GM23338 (cell line): ENCODE measurements at regions not wholly inside any gene's neighbourhood (a gene's known extent, or its start where the extent isn't known, plus 50 kb on each side); places are given as distances from the start of the nearest gene placed in this dataset.

ENCODE experiments used
- ATAC-seq: fragments of 200-7000 bp; cut with Tn5 transposase; 3 replicates; pipeline ENCODE4 v1.9.1; 2020
- DNase-seq: peaks from one replicate; pipeline ENCODE4 v3.0.0-alpha.2; 2015; ENCODE audit warnings: low spot score
- H2AFZ ChIP-seq: fragments of 200-600 bp; sonication (generic); 2 replicates; pipeline ENCODE4 v1.8.0; 2016; ENCODE audit warnings: antibody characterized with exemption, mild to moderate bottlenecking, moderate library complexity
- H3F3A ChIP-seq: fragments of 200-600 bp; sonication (generic); replicated peaks from 2 replicates; pipeline ENCODE4 v1.8.0; 2017; ENCODE audit warnings: antibody characterized with exemption, mixed run types, low read depth
- H3K27ac ChIP-seq: fragments of 200-600 bp; sonication (generic); 2 replicates; pipeline ENCODE4 v1.6.1; 2016; ENCODE audit warnings: low read depth
- H3K27me3 ChIP-seq: fragments of 200-600 bp; sonication (generic); 2 replicates; pipeline ENCODE4 v1.8.0; 2016; ENCODE audit warnings: mild to moderate bottlenecking, mixed run types, moderate library complexity; ENCODE audit not compliant: insufficient read depth
- H3K36me3 ChIP-seq: fragments of 200-600 bp; sonication (generic); 2 replicates; pipeline ENCODE4 v1.8.0; 2016; ENCODE audit warnings: mild to moderate bottlenecking; ENCODE audit not compliant: insufficient read depth
- H3K4me1 ChIP-seq: fragments of 200-600 bp; sonication (generic); 2 replicates; pipeline ENCODE4 v1.8.0; 2016; ENCODE audit warnings: mild to moderate bottlenecking, moderate library complexity; ENCODE audit not compliant: insufficient read depth
- H3K4me2 ChIP-seq: fragments of 200-600 bp; sonication (generic); 2 replicates; pipeline ENCODE4 v1.7.1; 2017; ENCODE audit warnings: mixed run types
- H3K4me3 ChIP-seq: fragments of 200-600 bp; sonication (generic); 2 replicates; pipeline ENCODE4 v1.6.1; 2016; ENCODE audit warnings: mixed run types
- H3K79me2 ChIP-seq: fragments of 200-600 bp; sonication (generic); replicated peaks from 2 replicates; pipeline ENCODE4 v1.8.0; 2017; ENCODE audit warnings: mild to moderate bottlenecking; ENCODE audit not compliant: insufficient read depth
- H3K9me2 ChIP-seq: fragments of 200-600 bp; sonication (generic); 2 replicates; pipeline ENCODE4 v1.8.0; 2017; ENCODE audit not compliant: insufficient read depth
- H4K20me1 ChIP-seq: fragments of 200-600 bp; sonication (generic); replicated peaks from 2 replicates; pipeline ENCODE4 v1.8.0; 2017; ENCODE audit warnings: mild to moderate bottlenecking; ENCODE audit not compliant: insufficient read depth
- H3K27ac Mint-ChIP-seq: 2 replicates; pipeline ENCODE4 v1.8.0; 2020; ENCODE audit warnings: inconsistent platforms, mild to moderate bottlenecking, moderate library complexity, mixed read lengths
- H3K27me3 Mint-ChIP-seq: 3 replicates; pipeline ENCODE4 v1.8.0; 2022; ENCODE audit warnings: low read depth, mild to moderate bottlenecking, moderate library complexity, mixed read lengths, inconsistent platforms; ENCODE audit not compliant: insufficient read depth, poor library complexity
- H3K36me3 Mint-ChIP-seq: 3 replicates; pipeline ENCODE4 v1.8.0; 2021; ENCODE audit warnings: low read depth, mild to moderate bottlenecking, inconsistent platforms, moderate library complexity, mixed read lengths
- H3K4me1 Mint-ChIP-seq: 3 replicates; pipeline ENCODE4 v1.8.0; 2020; ENCODE audit warnings: mild to moderate bottlenecking, inconsistent platforms, mixed read lengths
- H3K4me3 Mint-ChIP-seq: 3 replicates; pipeline ENCODE4 v1.8.0; 2021; ENCODE audit warnings: moderate library complexity, mild to moderate bottlenecking, inconsistent platforms, mixed read lengths
- H3K9me3 Mint-ChIP-seq: 3 replicates; pipeline ENCODE4 v1.8.0; 2020; ENCODE audit warnings: moderate library complexity, mild to moderate bottlenecking, inconsistent platforms, mixed read lengths
- CREB1 ChIP-seq: fragments of 250-450 bp; sonication (Bioruptor Pico); IDR thresholded peaks from 2 replicates; pipeline ENCODE4 v1.5.0; 2020; ENCODE audit warnings: low read depth, mild to moderate bottlenecking, moderate library complexity
- EZH2 ChIP-seq: fragments of 200-600 bp; sonication (generic); IDR thresholded peaks from one replicate; pipeline ENCODE4 v1.8.0; 2017; ENCODE audit warnings: antibody characterized with exemption, mild to moderate bottlenecking, low read depth; ENCODE audit not compliant: unreplicated experiment
- EZH2phosphoT487 ChIP-seq: fragments of 200-600 bp; sonication (generic); IDR thresholded peaks from one replicate; pipeline ENCODE4 v1.8.1; 2018; ENCODE audit warnings: antibody characterized with exemption; ENCODE audit not compliant: unreplicated experiment
- JUNB ChIP-seq: IDR thresholded peaks from one replicate; pipeline ENCODE4 v1.6.1; 2016; ENCODE audit warnings: antibody characterized with exemption; ENCODE audit not compliant: unreplicated experiment
- NANOG ChIP-seq: IDR thresholded peaks from 2 replicates; pipeline ENCODE4 v1.6.1; 2016; ENCODE audit warnings: antibody characterized with exemption, borderline replicate concordance
- POLR2AphosphoS5 ChIP-seq: IDR thresholded peaks from 2 replicates; pipeline ENCODE4 v1.6.1; 2016; ENCODE audit warnings: antibody characterized with exemption, low read depth
- STAT1 ChIP-seq: IDR thresholded peaks from one replicate; pipeline ENCODE4 v1.6.1; 2016; ENCODE audit warnings: antibody characterized with exemption; ENCODE audit not compliant: unreplicated experiment
- ZNF114 ChIP-seq: fragments of 250-450 bp; sonication (Bioruptor Pico); IDR thresholded peaks from 2 replicates; pipeline ENCODE4 v1.5.0; 2020; ENCODE audit warnings: mild to moderate bottlenecking, moderate library complexity
- ZNF331 ChIP-seq: fragments of 250-450 bp; sonication (Bioruptor Pico); IDR thresholded peaks from 2 replicates; pipeline ENCODE4 v1.5.0; 2020; ENCODE audit warnings: low read depth, mild to moderate bottlenecking, moderate library complexity
- TF ChIP-seq, protein P1 (sequence below): IDR thresholded peaks from 2 replicates; pipeline ENCODE4 v1.6.1; 2016; ENCODE audit warnings: antibody characterized with exemption
- TF ChIP-seq, protein P2 (sequence below): fragments of 250-450 bp; sonication (Bioruptor Pico); IDR thresholded peaks from 2 replicates; pipeline ENCODE4 v1.5.0; 2020; ENCODE audit warnings: mild to moderate bottlenecking, moderate library complexity
- TF ChIP-seq, protein P3 (sequence below), 2 experiments: fragments of 200-600 bp in 1 of 2; sonication (generic) in 1 of 2; conservative IDR thresholded peaks; 2 replicates each; pipeline versions ENCODE4 v1.5.1 to v1.6.1; 2016 to 2017; ENCODE audit warnings: antibody characterized with exemption in 2 of 2, low read depth in 2 of 2, mild to moderate bottlenecking in 2 of 2, moderate library complexity in 1 of 2
- TF ChIP-seq, protein P4 (sequence below): IDR thresholded peaks from one replicate; pipeline ENCODE4 v1.6.1; 2018; ENCODE audit warnings: antibody characterized with exemption; ENCODE audit not compliant: unreplicated experiment

DNA sequence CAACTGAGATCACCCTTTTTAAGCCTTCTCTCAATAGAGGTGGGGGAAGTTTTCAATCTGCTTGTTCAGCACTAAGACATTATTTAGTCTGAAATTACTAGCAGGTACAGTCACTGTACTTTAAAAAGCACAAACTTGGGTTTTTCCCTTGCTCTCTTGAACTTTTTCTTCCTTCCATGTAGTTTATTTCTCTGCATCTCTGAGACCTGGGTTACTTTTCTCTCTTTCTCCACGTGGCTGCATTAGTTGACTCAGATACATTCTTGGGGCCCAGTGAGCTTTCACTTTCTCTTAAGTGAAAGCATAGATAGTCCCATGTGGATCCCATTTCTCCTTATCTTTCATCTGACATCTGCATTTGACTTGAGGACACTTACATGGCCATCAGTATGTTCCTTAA, 433.9 kb upstream of the MAP3K7 start (continued):
- TF ChIP-seq, protein P1, sequence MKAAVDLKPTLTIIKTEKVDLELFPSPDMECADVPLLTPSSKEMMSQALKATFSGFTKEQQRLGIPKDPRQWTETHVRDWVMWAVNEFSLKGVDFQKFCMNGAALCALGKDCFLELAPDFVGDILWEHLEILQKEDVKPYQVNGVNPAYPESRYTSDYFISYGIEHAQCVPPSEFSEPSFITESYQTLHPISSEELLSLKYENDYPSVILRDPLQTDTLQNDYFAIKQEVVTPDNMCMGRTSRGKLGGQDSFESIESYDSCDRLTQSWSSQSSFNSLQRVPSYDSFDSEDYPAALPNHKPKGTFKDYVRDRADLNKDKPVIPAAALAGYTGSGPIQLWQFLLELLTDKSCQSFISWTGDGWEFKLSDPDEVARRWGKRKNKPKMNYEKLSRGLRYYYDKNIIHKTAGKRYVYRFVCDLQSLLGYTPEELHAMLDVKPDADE, result no peak
- TF ChIP-seq CREB1 (CRISPR knock-in tag), result no peak
- TF ChIP-seq POLR2AphosphoS5, result no peak
- no peak for TF ChIP-seq EZH2

DNA sequence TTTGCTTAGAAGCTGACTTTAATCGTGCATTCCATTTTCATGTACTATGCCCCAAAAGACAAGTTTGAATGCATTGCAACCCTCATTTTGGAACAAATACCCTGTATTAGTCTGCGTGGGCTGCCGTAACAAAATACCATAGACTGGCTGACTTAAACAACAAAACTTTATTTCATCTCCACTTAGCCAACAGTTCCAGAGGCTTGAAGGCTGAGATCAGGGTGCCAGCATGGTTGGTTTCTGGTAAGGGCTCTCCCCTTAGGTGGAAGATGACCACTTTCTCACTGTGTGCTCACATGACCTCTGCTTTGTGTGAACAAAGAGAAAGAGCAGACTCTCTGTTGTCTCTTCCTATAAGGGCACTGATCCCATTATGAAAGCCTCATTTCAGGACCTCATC, 431.7 kb upstream of the MAP3K7 start:
- no peak overlapping the region for H3K4me3 ChIP-seq
- Mint-ChIP-seq H3K4me3 (no peak overlapping the region), H3K9me3 (no peaks in the 10 kb centered on the region), H3K36me3 (no peaks in the 10 kb centered on the region), H3K4me1 (no peaks in the 10 kb centered on the region), H3K27ac (no peak overlapping the region), H3K27me3 (no peaks in the 10 kb centered on the region)
- no peaks in the 10 kb centered on the region for H4K20me1 ChIP-seq
- no peak overlapping the region for H2AFZ ChIP-seq
- H3F3A ChIP-seq, result no peaks in the 10 kb centered on the region
- no peaks in the 10 kb centered on the region for H3K36me3 ChIP-seq
- DNase-seq (no peak), ATAC-seq (no peak)
- peaks cover 8% of the 10 kb centered on the region; the same call in 1 of the 2 replicates for H3K9me2 ChIP-seq
- no peaks in the 10 kb centered on the region for H3K27me3 ChIP-seq
- H3K79me2 ChIP-seq, result no peaks in the 10 kb centered on the region
- H3K4me2 ChIP-seq, result no peak overlapping the region
- no peak overlapping the region for H3K27ac ChIP-seq
- no peaks in the 10 kb centered on the region for H3K4me1 ChIP-seq
- TF ChIP-seq POLR2AphosphoS5, result no peak
- TF ChIP-seq ZNF331 (CRISPR knock-in tag), result no peak
- no peak for TF ChIP-seq STAT1
- TF ChIP-seq, protein P2, sequence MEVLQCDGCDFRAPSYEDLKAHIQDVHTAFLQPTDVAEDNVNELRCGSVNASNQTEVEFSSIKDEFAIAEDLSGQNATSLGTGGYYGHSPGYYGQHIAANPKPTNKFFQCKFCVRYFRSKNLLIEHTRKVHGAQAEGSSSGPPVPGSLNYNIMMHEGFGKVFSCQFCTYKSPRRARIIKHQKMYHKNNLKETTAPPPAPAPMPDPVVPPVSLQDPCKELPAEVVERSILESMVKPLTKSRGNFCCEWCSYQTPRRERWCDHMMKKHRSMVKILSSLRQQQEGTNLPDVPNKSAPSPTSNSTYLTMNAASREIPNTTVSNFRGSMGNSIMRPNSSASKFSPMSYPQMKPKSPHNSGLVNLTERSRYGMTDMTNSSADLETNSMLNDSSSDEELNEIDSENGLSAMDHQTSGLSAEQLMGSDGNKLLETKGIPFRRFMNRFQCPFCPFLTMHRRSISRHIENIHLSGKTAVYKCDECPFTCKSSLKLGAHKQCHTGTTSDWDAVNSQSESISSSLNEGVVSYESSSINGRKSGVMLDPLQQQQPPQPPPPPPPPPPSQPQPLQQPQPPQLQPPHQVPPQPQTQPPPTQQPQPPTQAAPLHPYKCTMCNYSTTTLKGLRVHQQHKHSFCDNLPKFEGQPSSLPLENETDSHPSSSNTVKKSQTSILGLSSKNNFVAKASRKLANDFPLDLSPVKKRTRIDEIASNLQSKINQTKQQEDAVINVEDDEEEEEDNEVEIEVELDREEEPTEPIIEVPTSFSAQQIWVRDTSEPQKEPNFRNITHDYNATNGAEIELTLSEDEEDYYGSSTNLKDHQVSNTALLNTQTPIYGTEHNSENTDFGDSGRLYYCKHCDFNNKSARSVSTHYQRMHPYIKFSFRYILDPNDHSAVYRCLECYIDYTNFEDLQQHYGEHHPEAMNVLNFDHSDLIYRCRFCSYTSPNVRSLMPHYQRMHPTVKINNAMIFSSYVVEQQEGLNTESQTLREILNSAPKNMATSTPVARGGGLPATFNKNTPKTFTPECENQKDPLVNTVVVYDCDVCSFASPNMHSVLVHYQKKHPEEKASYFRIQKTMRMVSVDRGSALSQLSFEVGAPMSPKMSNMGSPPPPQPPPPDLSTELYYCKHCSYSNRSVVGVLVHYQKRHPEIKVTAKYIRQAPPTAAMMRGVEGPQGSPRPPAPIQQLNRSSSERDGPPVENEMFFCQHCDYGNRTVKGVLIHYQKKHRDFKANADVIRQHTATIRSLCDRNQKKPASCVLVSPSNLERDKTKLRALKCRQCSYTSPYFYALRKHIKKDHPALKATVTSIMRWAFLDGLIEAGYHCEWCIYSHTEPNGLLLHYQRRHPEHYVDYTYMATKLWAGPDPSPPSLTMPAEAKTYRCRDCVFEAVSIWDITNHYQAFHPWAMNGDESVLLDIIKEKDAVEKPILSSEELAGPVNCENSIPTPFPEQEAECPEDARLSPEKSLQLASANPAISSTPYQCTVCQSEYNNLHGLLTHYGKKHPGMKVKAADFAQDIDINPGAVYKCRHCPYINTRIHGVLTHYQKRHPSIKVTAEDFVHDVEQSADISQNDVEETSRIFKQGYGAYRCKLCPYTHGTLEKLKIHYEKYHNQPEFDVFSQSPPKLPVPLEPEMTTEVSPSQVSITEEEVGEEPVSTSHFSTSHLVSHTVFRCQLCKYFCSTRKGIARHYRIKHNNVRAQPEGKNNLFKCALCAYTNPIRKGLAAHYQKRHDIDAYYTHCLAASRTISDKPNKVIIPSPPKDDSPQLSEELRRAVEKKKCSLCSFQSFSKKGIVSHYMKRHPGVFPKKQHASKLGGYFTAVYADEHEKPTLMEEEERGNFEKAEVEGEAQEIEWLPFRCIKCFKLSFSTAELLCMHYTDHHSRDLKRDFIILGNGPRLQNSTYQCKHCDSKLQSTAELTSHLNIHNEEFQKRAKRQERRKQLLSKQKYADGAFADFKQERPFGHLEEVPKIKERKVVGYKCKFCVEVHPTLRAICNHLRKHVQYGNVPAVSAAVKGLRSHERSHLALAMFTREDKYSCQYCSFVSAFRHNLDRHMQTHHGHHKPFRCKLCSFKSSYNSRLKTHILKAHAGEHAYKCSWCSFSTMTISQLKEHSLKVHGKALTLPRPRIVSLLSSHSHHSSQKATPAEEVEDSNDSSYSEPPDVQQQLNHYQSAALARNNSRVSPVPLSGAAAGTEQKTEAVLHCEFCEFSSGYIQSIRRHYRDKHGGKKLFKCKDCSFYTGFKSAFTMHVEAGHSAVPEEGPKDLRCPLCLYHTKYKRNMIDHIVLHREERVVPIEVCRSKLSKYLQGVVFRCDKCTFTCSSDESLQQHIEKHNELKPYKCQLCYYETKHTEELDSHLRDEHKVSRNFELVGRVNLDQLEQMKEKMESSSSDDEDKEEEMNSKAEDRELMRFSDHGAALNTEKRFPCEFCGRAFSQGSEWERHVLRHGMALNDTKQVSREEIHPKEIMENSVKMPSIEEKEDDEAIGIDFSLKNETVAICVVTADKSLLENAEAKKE (CRISPR knock-in tag), result no peak
- no peak for TF ChIP-seq ZNF114
- TF ChIP-seq, protein P3, sequence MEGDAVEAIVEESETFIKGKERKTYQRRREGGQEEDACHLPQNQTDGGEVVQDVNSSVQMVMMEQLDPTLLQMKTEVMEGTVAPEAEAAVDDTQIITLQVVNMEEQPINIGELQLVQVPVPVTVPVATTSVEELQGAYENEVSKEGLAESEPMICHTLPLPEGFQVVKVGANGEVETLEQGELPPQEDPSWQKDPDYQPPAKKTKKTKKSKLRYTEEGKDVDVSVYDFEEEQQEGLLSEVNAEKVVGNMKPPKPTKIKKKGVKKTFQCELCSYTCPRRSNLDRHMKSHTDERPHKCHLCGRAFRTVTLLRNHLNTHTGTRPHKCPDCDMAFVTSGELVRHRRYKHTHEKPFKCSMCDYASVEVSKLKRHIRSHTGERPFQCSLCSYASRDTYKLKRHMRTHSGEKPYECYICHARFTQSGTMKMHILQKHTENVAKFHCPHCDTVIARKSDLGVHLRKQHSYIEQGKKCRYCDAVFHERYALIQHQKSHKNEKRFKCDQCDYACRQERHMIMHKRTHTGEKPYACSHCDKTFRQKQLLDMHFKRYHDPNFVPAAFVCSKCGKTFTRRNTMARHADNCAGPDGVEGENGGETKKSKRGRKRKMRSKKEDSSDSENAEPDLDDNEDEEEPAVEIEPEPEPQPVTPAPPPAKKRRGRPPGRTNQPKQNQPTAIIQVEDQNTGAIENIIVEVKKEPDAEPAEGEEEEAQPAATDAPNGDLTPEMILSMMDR (conservative IDR thresholded peaks at IDR 0.05; ENCODE audit: low read depth in 2 of 2), result no peak
- TF ChIP-seq EZH2phosphoT487, result no peak
- TF ChIP-seq NANOG, result no peak
- TF ChIP-seq EZH2, result no peak
- no peak for TF ChIP-seq JUNB
- TF ChIP-seq, protein P4, sequence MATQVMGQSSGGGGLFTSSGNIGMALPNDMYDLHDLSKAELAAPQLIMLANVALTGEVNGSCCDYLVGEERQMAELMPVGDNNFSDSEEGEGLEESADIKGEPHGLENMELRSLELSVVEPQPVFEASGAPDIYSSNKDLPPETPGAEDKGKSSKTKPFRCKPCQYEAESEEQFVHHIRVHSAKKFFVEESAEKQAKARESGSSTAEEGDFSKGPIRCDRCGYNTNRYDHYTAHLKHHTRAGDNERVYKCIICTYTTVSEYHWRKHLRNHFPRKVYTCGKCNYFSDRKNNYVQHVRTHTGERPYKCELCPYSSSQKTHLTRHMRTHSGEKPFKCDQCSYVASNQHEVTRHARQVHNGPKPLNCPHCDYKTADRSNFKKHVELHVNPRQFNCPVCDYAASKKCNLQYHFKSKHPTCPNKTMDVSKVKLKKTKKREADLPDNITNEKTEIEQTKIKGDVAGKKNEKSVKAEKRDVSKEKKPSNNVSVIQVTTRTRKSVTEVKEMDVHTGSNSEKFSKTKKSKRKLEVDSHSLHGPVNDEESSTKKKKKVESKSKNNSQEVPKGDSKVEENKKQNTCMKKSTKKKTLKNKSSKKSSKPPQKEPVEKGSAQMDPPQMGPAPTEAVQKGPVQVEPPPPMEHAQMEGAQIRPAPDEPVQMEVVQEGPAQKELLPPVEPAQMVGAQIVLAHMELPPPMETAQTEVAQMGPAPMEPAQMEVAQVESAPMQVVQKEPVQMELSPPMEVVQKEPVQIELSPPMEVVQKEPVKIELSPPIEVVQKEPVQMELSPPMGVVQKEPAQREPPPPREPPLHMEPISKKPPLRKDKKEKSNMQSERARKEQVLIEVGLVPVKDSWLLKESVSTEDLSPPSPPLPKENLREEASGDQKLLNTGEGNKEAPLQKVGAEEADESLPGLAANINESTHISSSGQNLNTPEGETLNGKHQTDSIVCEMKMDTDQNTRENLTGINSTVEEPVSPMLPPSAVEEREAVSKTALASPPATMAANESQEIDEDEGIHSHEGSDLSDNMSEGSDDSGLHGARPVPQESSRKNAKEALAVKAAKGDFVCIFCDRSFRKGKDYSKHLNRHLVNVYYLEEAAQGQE, result no peak
